Gastroesophageal sphincter (tissue), 4 donors: ENCODE measurements at regions not wholly inside any gene's neighbourhood (a gene's known extent, or its start where the extent isn't known, plus 50 kb on each side); places are given as distances from the start of the nearest gene placed in this dataset.

Experiments
- ATAC-seq: fragments of 150-250 bp; one replicate; pipeline ENCODE4 v1.9.1; 2016; ENCODE audit warnings: mild to moderate bottlenecking, moderate library complexity
- H3K27ac ChIP-seq, 4 donors: fragments of 200-600 bp; sonication (generic) in 3 of 4; 1 replicate in 3 of 4; 2 replicates in 1 of 4; pipeline ENCODE4 v1.5.1; 2016 to 2019
- H3K27me3 ChIP-seq: fragments of 200-600 bp; sonication (generic); one replicate; pipeline ENCODE4 v1.5.1; 2019
- H3K36me3 ChIP-seq, 2 donors: fragments of 200-600 bp; sonication (generic); one replicate each; pipeline ENCODE4 v1.5.1; 2019; ENCODE audit warnings: control low read depth in 1 of 2
- H3K4me1 ChIP-seq, 3 donors: fragments of 200-600 bp; sonication (generic); 1 replicate in 2 of 3; 2 replicates in 1 of 3; pipeline ENCODE4 v1.5.1; 2016 to 2019; ENCODE audit warnings: control low read depth in 2 of 3
- H3K4me3 ChIP-seq, 2 donors: fragments of 200-600 bp; sonication (generic); one replicate each; pipeline ENCODE4 v1.5.1; 2019; ENCODE audit warnings: mild to moderate bottlenecking in 1 of 2, moderate library complexity in 1 of 2
- H3K9me3 ChIP-seq, 3 donors: fragments of 200-600 bp; sonication (generic); one replicate each; pipeline ENCODE4 v1.5.1; 2017 to 2019; ENCODE audit warnings: control low read depth in 2 of 3
- EP300 ChIP-seq: sonication (generic); formaldehyde crosslinking; IDR thresholded peaks from one replicate; pipeline ENCODE4 v1.6.1; 2017; ENCODE audit warnings: antibody characterized with exemption, mild to moderate bottlenecking
- POLR2A ChIP-seq, 2 donors: fragments of 450-650 bp; IDR thresholded peaks; one replicate each; pipeline ENCODE4 v1.6.1; 2017; ENCODE audit warnings: antibody characterized with exemption in 2 of 2, mild to moderate bottlenecking in 2 of 2, moderate library complexity in 1 of 2
- POLR2AphosphoS5 ChIP-seq: sonication (generic); formaldehyde crosslinking; IDR thresholded peaks from one replicate; pipeline ENCODE4 v1.6.1; 2017; ENCODE audit warnings: antibody characterized with exemption
- WGBS, 2 donors: methylation state at CpG; one replicate each; pipeline ENCODE4 v1.1.5; 2018; ENCODE audit warnings: low coverage in 1 of 2; 5-methylcytosine and 5-hydroxymethylcytosine counted together
- TF ChIP-seq, protein P1 (sequence below), 4 experiments: fragments of 200-600 bp in 2 of 4; fragments of 450-650 bp in 2 of 4; sonication (generic) in 1 of 4; IDR thresholded peaks; one replicate each; pipeline ENCODE4 v1.5.1; 2017 to 2019; ENCODE audit warnings: antibody characterized with exemption in 4 of 4, mild to moderate bottlenecking in 2 of 4, moderate library complexity in 2 of 4

DNA sequence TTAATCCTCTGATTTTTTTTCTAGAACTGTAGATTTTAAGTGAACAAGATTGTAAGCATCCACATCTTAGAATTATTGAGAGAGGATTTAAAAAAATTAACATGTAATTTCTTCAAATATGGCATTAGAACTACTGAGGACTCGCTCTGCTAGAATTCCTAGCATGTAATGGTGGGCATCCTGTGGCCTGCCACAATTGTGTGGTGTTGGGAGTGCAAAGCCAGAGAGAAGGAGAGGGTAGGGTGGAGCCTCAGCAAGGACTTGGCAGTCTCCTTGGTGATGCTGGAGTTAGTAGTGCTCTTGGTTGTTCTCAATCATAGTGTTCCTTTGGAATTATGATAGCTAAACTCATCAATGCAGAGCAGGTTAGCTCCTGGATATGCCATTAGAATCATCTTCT lies 443.9 kb upstream of the TBL1XR1 start:
- TF ChIP-seq EP300 (no peak), POLR2A (IDR thresholded peaks at IDR 0.05) (no peak), POLR2AphosphoS5 (no peak)
- TF ChIP-seq, protein P1, sequence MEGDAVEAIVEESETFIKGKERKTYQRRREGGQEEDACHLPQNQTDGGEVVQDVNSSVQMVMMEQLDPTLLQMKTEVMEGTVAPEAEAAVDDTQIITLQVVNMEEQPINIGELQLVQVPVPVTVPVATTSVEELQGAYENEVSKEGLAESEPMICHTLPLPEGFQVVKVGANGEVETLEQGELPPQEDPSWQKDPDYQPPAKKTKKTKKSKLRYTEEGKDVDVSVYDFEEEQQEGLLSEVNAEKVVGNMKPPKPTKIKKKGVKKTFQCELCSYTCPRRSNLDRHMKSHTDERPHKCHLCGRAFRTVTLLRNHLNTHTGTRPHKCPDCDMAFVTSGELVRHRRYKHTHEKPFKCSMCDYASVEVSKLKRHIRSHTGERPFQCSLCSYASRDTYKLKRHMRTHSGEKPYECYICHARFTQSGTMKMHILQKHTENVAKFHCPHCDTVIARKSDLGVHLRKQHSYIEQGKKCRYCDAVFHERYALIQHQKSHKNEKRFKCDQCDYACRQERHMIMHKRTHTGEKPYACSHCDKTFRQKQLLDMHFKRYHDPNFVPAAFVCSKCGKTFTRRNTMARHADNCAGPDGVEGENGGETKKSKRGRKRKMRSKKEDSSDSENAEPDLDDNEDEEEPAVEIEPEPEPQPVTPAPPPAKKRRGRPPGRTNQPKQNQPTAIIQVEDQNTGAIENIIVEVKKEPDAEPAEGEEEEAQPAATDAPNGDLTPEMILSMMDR (IDR thresholded peaks at IDR 0.05): no peak
- Histone ChIP-seq H3K4me3 (no peak overlapping the region), H3K27me3 (no peaks in the 10 kb centered on the region), H3K36me3 (no peaks in the 10 kb centered on the region), H3K9me3 (no peaks in the 10 kb centered on the region), H3K27ac (no peak overlapping the region), H3K4me1 (peaks cover 0 to 8% (median 0%) of the 10 kb centered on the region in 3 donors)
- WGBS, 2 donors: 71 to 100% methylated on average over 1 of the region's 1 CpG
- ATAC-seq: no peak

DNA sequence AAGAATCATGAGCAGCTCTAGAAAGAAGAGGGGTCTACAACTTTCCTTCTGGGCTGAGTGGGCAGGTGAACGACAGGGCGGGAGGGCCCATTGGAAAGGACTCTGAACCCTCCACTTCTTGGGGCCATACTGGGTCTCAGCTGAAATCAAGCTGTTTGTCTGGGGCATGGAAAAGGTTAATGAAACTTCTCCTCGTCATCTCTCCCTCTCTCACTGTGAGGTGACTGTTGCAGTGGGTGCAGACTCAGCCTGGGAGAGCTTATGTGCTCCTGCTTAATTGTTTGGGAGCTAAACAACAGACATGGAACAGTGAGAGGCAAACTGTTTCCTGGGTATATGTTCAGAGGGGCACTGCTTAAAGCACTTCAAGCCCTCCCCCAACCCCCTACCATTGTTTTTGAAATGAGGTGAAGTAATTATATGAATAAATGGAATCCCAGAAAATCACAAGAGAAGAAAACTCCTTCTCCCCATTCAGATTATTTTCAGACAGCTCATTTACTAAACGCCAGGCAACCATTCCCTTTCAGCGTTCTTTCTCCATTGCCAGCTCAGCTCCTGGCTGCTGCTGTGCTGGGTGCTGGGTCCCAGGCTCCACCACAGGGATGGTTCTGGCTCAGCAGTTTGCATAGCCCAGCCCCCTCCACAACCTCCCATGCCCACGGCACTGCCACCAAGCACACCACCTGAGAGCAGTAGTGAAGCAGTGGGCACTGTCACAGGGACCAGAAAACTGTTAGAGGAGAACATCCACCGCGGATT lies 444.9 kb upstream of the TBL1XR1 start:
- no peak for TF ChIP-seq POLR2A (IDR thresholded peaks at IDR 0.05)
- TF ChIP-seq, protein P1 (IDR thresholded peaks at IDR 0.05): no peak
- peak; percentile 39 for ATAC-seq
- 48 to 65% methylated on average over 3 to 7 of the region's 8 CpGs for WGBS, 2 donors

DNA sequence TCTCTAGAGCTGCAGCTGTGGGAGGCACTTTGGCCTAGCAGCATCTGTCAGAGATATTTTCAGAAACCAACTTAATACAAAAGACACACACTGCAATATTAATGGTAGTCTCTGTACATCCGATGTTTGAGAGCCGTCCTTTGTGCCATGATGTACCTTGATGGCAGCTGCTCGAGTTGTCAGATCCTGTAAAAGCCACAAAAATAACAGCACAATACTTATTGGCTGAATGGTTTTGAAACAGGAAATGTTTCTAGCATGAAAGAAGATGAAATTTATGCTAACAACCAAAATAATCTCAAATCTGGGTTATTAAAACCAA lies 445.5 kb upstream of the TBL1XR1 start:
- Histone ChIP-seq H3K9me3 (no peaks in the 10 kb centered on the region), H3K36me3 (no peaks in the 10 kb centered on the region), H3K27me3 (no peaks in the 10 kb centered on the region), H3K4me3 (no peak overlapping the region), H3K27ac (peak overlapping the region in 1 of 4 donors; percentile 11), H3K4me1 (peaks cover 0 to 8% (median 0%) of the 10 kb centered on the region in 3 donors)
- TF ChIP-seq, protein P1 (IDR thresholded peaks at IDR 0.05): no peak
- no peak for TF ChIP-seq POLR2A (IDR thresholded peaks at IDR 0.05)
- no peak for TF ChIP-seq EP300
- TF ChIP-seq POLR2AphosphoS5: no peak
- 76 to 100% methylated on average over 3 of the region's 3 CpGs for WGBS, 2 donors
- ATAC-seq: no peak

More for the DNA sequence above, 444.9 kb upstream of the TBL1XR1 start:
- Histone ChIP-seq H3K27ac (peak overlapping the region in 1 of 4 donors; percentile 11), H3K9me3 (no peaks in the 10 kb centered on the region), H3K4me1 (peaks cover 0 to 8% (median 0%) of the 10 kb centered on the region in 3 donors), H3K27me3 (no peaks in the 10 kb centered on the region), H3K4me3 (no peak overlapping the region), H3K36me3 (no peaks in the 10 kb centered on the region)

DNA sequence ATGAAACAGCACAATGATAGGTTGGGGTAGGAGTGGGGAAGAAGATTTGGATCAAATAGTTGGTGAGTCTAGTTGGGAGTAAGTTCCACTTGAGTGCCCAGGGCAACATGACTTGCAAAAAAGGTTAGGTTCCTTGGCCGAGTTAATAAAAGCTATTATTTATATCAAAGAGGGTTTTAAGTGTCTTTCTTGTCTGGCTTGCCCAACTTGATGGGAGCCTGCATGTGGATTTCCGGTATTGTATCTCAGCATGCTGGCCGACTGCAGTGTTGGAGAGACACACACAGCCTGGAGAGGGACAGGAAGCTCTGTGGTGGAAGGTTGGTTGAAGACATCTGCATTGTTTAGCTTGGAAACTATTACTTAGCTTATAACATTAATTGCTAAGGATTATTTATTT lies 449.5 kb upstream of the TBL1XR1 start:
- ATAC-seq: no peak
- no peak overlapping the region for H3K27ac ChIP-seq
- 83 to 88% methylated on average over 3 of the region's 3 CpGs for WGBS, 2 donors

More for the DNA sequence above, 449.5 kb upstream of the TBL1XR1 start:
- H3K27me3 ChIP-seq: no peaks in the 10 kb centered on the region
- TF ChIP-seq POLR2A (IDR thresholded peaks at IDR 0.05) (no peak), POLR2AphosphoS5 (no peak), EP300 (no peak)
- TF ChIP-seq, protein P1 (IDR thresholded peaks at IDR 0.05): no peak
- no peak overlapping the region for H3K4me3 ChIP-seq
- H3K36me3 ChIP-seq: no peaks in the 10 kb centered on the region
- peaks cover 0 to 13% (median 0%) of the 10 kb centered on the region in 3 donors for H3K4me1 ChIP-seq
- H3K9me3 ChIP-seq: no peaks in the 10 kb centered on the region
